ENCODE measurements at regions not wholly inside any gene's neighbourhood (a gene's known extent, or its start where the extent isn't known, plus 50 kb on each side); places are given as distances from the start of the nearest gene placed in this dataset.

- TF ChIP-seq E2F6 (IDR thresholded peaks at IDR 0.05) (peak; percentile 75), ATF2 (IDR thresholded peaks at IDR 0.05; ENCODE audit: low read length) (no peak), TCF12 (IDR thresholded peaks at IDR 0.05; ENCODE audit: low read depth, low read length) (no peak), CHD7 (IDR thresholded peaks at IDR 0.05; ENCODE audit: insufficient replicate concordance, low read length) (no peak), ASH2L (IDR thresholded peaks at IDR 0.05; ENCODE audit: low read length) (peak; percentile 46), RNF2 (IDR thresholded peaks at IDR 0.05; ENCODE audit: borderline replicate concordance, low read depth, low read length, missing control alignments, poor library complexity, severe bottlenecking) (no peak), POU5F1 (IDR thresholded peaks at IDR 0.05; ENCODE audit: low read depth, low read length) (no peak), TAF1 (IDR thresholded peaks at IDR 0.05; ENCODE audit: low read depth, low read length) (peak; percentile 54; the same call in 1 of the 2 replicates)
Measured at GRCh38 chr17:409848-410542, 57.4 kb upstream of the RPH3AL start (continued).

Measured in H1 (cell line).